HTR-8/SVneo (cell line): ENCODE measurements at regions not wholly inside any gene's neighbourhood (a gene's known extent, or its start where the extent isn't known, plus 50 kb on each side); places are given as distances from the start of the nearest gene placed in this dataset.

Source experiments
- DNase-seq: peaks from one replicate; pipeline ENCODE4 v3.0.0; 2011; ENCODE audit warnings: low spot score, mixed read lengths; ENCODE audit not compliant: insufficient read length
- FAIRE-seq: peaks from 2 replicates; lab custom pipeline; 2011; peaks lifted over from hg19 to GRCh38; lab: Jason Lieb, UNC

DNA sequence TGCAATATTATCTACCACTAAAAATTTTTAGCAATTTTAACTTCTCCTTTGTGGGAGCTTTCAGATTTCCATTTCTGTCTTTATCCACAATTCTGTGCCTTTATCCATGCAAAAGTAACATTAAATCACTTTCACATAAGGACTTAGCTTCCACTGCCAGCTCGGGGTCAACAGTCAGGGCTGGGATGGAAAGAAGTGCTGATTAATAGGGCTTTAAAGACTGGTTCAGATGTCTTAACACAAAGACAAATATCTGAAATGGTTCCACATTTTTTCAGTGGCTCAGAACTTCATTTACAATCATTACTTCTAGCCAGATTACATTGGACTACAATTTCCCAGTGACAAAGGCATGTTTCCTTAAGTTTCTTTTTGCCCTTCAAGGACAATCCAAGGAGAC lies 191.8 kb upstream of the CPHXL start:
- no peak for FAIRE-seq
- DNase-seq, result no peak

DNA sequence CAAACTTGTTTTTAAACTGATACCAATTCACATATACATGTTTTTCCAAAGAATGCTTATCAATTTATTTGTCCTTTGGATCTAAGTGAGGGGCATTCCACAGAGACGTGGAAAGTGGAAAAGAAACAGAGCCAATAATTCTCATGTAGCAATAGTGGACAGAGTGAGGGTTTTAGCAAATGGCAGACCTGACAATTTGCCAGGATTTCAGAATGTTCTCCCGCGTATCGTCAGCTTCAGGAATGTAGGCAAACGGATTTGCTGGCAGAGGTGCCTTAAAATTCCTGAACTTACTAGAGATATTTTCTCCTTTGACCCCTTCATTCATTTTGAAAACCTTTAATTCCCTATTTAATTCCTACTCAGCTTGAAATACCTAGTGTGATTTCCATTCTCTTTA lies 193.4 kb upstream of the CPHXL start:
- DNase-seq (no peak), FAIRE-seq (no peak)

DNA sequence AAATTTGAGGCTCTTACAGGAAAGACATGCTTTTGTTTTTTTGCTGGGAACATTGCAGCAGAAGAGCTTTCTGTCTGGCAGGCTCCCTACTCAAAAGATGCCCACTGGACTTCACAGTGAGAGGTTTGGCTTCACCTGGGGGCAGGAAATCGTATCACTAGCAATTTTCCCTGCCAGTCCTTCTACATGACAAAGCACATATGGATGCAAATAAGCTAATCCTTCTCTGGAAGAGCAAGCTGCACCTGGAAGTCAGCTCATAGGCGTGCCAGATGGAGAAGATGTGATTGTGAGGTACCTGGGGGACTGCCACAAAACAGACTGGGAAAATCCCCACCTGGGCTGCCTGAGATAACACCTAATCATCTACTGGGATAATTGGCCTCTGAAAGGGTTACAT lies 195.0 kb upstream of the CPHXL start:
- no peak for DNase-seq
- no peak for FAIRE-seq

DNA sequence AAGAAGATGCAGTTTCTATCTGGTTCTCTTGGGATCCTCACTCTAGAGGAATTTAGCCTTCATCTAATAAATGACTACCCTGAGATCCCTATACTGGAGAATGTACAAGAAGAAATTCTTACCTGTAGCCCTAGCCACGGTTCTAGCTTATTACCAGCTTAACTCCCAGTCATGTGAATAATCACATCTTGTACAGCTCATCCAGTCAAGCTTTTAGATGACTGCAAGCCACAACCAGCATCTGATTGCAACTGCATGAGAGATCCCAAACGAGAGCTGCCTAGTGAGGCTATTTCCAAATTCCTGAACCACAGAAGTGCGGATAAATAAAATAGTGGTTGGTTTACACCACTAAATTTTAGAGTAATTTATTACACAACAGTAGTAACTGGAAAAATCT lies 196.0 kb upstream of the CPHXL start:
- DNase-seq (no peak), FAIRE-seq (no peak)

DNA sequence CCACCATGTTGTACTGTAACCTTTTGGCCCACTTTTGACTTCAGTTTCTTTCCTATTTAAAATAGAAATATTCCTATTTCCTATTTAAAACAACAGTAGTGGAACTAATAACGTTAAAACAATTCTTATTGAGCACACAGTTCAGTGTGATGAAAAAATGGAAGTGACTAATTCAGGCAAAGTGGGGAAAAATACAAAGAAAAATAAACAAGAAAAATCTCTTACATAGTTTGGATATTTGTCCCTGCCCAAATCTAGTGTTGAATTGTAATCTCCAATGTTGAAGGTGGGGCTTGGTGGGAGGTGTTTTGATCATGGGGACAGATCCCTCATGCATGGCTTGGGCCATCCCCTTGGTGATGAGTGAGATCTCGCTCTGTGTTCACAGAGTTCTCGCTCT lies 198.1 kb upstream of the CPHXL start:
- FAIRE-seq, result no peak
- no peak for DNase-seq

DNA sequence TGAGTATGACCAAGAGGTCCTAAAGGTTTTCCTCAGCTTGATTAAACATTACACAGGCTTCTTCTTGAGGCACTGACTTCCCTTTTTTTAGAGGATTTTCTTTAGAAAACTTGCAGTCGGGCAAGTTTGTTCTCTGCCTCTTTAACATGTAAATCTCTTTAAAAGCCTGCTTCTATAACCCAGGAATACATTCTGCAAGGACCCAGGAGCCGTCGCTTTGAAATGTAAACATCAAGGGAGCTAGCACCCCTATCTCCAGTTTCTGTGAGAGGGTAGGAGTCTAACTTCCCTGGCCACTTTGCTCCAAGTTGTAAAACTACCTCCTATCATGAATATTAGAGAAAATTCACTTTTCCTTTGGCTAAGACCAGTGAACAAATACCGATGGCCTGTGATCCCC lies 201.5 kb upstream of the CPHXL start:
- no peak for DNase-seq
- no peak for FAIRE-seq

DNA sequence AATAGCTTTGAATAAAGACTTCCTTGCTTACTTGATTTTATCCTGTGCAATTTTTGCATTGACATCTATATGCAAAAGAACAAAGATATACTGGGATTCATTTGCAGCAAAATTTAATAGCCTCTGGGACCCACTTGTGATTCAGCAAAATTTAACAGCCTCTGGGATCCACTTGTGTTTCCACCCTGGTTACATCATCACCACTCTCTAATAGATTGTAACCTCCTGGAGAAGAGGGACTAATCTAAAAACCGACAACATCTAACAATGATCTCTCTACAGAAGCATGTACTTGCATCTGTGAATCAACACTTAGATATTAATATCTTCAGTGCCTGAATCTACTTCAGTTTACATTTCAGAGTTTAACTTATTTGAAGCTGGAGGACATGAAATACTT lies 202.0 kb upstream of the CPHXL start:
- no peak for DNase-seq
- FAIRE-seq, result no peak

DNA sequence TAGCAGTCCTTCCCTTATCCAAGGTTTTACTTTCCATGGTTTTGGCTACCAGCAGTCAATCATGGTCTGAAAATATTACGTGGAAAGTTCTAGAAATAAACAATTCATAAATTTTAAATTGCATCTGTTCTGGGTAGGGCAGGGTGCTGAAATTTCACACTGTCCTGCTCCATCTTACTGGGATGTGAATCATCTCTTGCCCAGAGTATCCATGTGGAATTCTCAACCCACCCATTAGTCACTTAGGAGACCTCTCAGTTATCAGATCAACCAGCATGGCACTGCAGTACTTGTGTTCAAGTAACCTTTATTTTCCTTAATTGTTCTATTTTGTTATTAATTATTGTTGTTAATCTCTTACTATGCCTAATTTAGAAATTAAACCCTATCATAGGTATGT lies 202.8 kb upstream of the CPHXL start:
- no peak for FAIRE-seq
- no peak for DNase-seq

DNA sequence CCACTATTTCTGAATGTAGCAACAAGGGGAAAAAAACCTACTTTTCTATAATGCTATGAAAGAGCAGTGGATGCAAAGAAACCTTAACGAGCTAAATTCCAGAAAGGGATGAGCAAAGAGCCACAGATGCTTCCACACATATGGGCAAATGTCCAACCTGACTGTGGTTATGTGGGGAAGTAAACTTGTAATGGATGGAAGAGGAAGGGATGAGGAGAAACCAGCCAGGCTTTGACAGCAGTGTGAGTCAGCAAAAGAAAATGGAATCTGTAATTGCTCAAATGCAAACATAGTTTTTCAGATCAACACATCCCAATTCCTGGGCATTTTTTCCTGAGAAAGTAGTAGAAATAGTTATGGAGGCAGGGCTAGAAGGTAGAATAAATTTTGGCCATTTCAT lies 204.8 kb upstream of the CPHXL start:
- no peak for FAIRE-seq
- no peak for DNase-seq

DNA sequence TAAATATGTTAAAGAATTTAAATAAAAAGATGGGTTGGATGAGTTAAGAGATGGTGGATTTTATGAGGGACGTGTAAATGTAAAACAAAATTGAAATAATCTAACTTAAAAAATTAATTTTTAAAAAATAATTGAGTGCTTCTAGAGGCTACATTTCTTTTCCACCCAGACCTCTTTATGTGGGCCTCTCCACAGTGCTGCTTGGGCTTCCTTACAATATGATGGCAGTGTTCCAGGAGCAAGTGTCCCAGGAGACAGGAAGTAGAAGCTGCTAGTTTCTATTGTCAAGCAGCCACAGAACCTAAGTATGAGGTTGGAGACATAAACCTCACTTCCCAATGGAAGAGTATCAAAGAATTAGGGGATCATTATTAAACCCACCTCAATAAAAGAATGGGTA lies 205.7 kb upstream of the CPHXL start:
- no peak for DNase-seq
- FAIRE-seq, result no peak

DNA sequence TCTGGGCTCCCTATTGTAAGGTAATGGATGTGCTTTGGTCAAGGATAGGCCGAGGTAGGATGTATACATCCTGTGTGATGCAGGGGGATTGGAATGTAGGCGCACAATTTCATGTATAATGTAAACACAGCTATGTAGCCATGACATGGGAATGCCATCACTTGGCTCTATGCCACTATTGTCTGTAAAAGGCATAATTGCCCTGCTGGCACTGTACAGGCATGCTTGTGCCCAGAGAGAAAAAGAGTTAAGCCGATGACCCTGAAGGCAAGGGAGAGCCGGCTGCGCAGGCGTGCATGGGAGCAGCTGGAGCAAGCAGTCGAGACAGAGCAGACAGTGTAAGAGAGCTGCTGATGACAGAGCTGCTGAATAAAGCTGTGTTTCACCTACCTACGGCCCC lies 212.5 kb upstream of the CPHXL start:
- no peak for DNase-seq
- no peak for FAIRE-seq

DNA sequence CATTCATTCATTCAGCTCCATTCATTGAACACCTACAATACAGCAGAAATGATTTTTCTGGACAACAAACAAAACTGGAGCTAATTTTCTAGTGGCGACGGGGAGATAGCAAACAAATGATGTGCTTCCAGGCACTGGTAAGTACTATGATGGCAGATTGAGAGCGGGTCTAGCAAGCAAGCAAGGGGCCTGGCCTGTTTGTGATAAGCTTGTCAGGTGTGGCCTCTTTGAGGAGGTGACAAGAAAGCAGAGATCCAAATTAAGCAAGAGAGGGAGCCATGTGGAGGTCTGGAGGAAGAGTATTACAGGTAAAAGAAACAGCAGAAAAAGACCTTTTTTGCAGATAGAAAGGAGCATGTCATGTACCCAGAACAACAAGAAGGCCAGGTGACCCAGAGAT lies 216.1 kb upstream of the CPHXL start:
- no peak for FAIRE-seq

DNA sequence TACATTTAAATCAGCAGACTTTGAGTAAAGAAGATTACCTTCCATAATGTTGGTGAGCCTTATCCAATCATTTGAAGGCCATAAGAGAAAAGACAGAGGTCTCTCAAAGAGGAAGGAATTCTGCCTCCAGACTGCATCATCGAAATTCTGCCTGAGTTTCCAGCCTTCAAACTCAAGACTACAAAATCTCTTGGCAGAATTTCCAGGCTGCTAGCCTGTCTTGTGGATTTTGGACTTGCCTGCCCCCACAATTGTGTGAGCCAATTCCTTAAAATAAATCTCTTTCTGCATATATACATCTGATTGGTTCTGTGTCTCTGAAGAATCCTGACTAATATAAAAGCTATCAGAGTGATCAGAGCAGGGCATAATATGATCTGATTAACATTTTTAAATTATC lies 216.6 kb upstream of the CPHXL start:
- DNase-seq (no peak), FAIRE-seq (no peak)

More for the DNA sequence above, 216.1 kb upstream of the CPHXL start:
- no peak for DNase-seq

DNA sequence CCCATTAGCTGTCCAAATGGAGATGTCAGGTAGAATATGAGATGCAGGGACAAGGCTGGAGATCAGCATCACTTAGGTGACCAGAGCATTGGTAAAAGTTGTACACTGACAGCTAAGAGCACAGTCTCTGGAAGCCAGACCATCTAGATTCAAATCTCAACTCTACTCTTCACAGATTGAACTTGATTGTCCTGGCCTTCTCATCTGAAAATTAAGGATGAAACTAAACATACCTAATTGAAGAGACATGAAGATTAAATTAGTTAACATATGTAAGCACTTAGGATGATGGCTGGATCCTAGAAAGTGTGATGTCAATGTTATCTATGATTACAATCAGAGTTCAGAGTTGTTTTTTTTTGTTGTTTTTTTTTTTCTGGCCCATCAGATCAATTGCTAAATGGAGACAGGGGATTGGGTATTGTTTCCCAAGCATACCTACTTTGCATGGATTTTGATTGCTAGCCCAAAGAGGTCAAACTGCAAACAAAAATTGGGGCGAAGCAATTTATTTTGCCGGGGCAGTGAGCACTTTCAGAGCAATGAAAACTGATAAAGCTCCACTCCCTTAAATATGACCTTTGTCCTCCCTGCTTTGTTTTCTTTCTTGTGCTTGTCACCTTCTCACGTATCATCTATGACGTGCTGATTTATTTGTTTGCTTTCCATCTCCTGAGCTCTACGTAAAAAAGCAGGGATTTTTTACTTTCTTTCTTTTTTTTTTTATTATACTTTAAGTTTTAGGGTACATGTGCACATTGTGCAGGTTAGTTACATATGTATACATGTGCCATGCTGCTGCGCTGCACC lies 217.6 kb upstream of the CPHXL start:
- no peak for DNase-seq

DNA sequence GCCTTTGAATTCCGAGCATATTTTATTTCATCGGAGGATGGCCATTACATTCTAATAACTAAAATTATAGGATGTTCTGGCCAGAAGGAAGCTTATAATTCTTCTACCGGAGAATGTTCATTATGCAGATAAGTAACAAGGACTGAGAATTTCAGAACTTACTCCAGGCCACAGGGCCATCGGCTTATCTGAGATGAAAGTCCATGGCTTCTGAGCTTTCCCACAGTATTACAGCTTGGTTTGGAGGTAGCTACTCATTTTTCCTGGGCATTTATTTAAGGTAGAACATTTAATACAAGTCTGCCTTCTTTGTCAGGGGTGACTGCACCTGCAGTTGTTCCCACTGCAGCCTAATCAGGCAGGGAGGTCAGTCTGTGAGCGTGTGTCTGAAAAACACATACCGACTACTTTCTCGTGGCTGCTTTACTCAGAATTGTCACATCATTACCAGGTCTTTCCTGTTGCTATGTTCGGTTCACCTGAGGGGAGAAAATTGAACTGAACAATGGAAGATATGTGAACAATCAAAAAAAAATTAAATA lies 219.7 kb upstream of the CPHXL start:
- no peak for FAIRE-seq
- no peak for DNase-seq

More for the DNA sequence above, 217.6 kb upstream of the CPHXL start:
- no peak for FAIRE-seq

DNA sequence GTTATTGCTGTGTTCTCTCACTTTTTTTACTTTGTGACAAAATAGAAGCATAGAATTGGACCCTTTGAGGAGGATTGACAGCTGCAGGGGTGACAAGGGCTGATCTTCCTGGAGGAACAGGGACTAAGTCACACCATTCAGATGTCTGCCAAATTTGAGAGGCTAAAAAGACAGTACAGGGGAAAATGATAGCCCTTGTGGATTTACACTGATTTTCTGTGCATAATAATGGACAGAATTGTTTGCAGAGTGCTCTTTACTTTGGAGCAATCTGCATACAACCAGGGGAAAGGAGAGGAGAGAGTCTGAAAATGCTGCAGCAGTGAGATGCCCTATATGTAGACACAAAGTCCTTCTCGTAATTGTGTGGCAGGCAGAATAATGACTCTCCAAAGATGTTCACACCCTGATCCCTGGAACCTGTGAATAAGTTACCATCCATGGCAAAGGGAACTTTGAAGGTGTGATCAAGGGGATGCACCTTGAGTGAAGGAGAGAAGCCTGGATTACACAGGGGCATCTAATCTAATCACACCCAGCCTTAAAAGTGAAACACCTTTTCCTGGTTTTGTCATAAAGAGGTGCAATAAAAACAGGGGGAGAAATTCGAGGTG lies 221.4 kb upstream of the CPHXL start:
- no peak for FAIRE-seq

DNA sequence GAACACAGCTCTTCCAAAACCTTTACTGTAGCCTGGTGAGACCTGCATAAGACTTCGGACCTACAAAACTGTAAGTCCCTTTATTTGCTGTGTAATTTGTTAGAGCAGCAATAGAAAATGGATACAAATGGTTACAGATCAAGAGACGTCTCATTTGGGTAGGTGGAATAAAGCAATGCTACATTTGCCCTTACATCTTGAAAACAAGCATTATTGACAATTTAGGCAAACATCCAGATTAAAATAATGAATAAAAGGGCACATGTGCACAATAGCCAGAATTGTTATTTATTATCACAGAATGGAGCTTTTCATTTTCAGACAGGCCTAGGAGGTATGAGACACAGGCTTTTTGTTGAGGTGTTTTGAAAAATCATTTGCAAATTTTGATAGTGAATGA lies 222.2 kb upstream of the CPHXL start:
- FAIRE-seq (no peak), DNase-seq (no peak)

More for the DNA sequence above, 221.4 kb upstream of the CPHXL start:
- no peak for DNase-seq

DNA sequence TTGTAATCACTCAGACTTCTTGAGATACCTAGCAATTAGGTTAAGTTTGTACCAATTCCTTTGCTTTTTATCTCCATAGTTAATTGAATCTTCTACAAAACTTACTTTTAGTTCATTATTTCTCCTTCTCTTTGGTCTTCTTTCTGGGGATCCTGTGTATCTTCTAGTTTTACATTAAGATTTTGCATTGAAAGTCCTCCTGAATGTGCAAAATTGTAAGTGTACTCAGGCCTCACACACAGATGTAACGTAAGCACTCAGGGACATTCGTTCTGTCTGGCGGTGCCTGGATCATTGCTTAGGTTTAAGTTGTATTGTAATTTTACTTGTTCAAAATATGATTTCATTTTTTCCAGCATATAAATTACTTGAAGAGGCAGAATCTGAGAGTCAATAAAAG lies 222.6 kb upstream of the CPHXL start:
- FAIRE-seq, result no peak

DNA sequence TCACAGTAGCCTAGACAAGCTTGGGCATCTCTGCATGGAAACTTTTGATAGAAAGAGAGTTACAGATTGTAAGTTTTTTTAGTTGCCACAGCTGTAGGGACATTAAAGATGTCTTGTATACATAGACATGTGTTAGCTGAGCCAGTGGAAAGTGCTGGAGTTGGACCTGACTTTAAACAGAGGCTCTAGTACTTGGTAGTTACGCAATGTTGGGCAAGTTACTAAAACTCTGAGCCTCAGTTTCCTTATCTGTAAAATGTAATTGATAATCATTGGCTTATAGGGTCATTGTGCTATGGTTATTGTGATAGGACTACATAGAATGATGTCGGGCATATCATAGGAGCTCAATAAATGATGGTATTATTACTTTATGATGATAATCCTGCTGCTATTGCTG lies 225.8 kb upstream of the CPHXL start:
- no peak for DNase-seq
- no peak for FAIRE-seq

More for the DNA sequence above, 222.6 kb upstream of the CPHXL start:
- no peak for DNase-seq

DNA sequence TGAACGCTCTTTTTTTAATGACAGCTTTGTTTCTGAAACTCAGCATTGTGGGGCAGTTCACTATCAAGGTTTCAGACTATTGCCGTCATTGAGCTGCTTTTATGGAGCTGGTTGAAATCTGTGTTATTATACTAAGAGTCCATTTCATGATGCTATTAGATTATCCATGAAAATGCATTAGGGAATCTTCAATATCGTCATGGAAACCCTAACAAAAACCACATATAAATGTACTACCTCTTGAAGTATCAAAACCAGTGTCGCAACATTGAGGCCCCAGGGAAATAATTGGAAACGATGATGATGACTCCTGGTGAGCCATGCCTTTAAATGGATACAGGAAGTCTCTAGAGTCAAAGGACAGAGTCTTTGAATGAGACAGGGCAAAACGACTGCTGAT lies 231.6 kb upstream of the CPHXL start:
- FAIRE-seq (no peak), DNase-seq (no peak)

DNA sequence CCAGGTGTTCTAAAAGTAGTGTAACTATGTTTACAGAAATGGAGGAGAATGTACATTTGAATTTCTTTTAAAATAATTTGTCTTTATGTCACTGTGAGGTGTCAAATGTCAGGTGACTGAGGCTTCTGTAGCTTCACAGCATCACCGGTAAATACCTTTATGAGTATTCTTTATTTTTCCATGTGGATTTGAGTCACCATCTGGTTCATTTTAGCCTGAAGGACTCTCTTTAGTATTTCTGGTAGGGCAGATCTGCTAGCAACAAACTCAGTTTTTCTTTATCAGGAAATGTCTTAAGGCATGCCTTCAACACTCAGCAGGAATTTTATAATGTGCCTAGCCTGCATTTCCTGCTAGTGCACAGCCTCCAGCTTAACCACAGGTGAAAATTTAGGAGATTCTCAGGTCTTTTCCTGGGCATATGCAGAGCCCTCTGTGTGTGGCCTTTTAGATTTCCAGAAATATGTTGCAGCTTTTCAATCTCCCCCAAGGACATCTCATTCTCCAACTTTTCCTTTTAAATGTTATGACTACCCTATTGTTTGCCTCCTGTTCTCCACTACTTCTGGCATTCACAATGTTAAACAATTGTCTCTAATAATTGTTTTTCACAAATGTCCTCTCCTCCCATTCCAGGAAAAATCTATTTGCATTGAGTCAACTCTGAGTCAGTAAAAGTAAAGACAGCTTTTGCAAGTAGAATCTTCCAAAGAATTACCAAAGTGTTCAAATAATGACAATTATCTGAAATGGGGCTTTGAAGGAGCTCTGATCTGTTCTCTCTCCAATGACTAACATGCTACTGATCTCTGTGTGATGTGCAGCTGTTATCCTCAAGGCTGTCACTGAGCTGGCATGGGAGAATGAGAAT lies 239.4 kb upstream of the CPHXL start:
- DNase-seq, result no peak
- FAIRE-seq, result no peak
